ENCODE measurements at regions not wholly inside any gene's neighbourhood (a gene's known extent, or its start where the extent isn't known, plus 50 kb on each side); places are given as distances from the start of the nearest gene placed in this dataset.

GRCh38 chr7:125547505-125547904 lies 617.9 kb upstream of the POT1 start:
- DNase-seq, result no peak

- DNase-seq, result no peak
These were observed 600.9 kb upstream of the POT1 start for GRCh38 chr7:125530553-125530952.

- no peak for DNase-seq
These were observed 599.6 kb upstream of the POT1 start for GRCh38 chr7:125529249-125529648.

- peak; percentile 1 for DNase-seq
These were observed 597.3 kb upstream of the POT1 start for GRCh38 chr7:125526958-125527357.

GRCh38 chr7:125526092-125526491 lies 596.5 kb upstream of the POT1 start:
- no peak for DNase-seq

- DNase-seq, result no peak
These were observed 586.6 kb upstream of the POT1 start for GRCh38 chr7:125516194-125516593.

- DNase-seq, result no peak
These were observed 582.7 kb upstream of the POT1 start for GRCh38 chr7:125512373-125512772.

- DNase-seq, result no peak
These were observed 581.7 kb upstream of the POT1 start for GRCh38 chr7:125511310-125511709.

- DNase-seq, result no peak
These were observed 576.7 kb upstream of the POT1 start for GRCh38 chr7:125506331-125506730.

- no peak for DNase-seq
These were observed 575.2 kb upstream of the POT1 start for GRCh38 chr7:125504848-125505247.

GRCh38 chr7:125495997-125496396 lies 566.4 kb upstream of the POT1 start:
- DNase-seq, result no peak

GRCh38 chr7:125492521-125492920 lies 562.9 kb upstream of the POT1 start:
- DNase-seq, result no peak

GRCh38 chr7:125491137-125491536 lies 561.5 kb upstream of the POT1 start:
- DNase-seq, result no peak

- DNase-seq, result no peak
These were observed 560.5 kb upstream of the POT1 start for GRCh38 chr7:125490167-125490566.

GRCh38 chr7:125485223-125485622 lies 555.6 kb upstream of the POT1 start:
- no peak for DNase-seq

GRCh38 chr7:125484755-125485154 lies 555.1 kb upstream of the POT1 start:
- no peak for DNase-seq

- DNase-seq, result no peak
These were observed 551.7 kb upstream of the POT1 start for GRCh38 chr7:125481323-125481722.

- no peak for DNase-seq
These were observed 551.1 kb upstream of the POT1 start for GRCh38 chr7:125480762-125481161.

- no peak for DNase-seq
These were observed 539.2 kb upstream of the POT1 start for GRCh38 chr7:125468855-125469174.

GRCh38 chr7:125467996-125468854 lies 538.6 kb upstream of the POT1 start:
- no peak for DNase-seq

GRCh38 chr7:125465527-125465926 lies 535.9 kb upstream of the POT1 start:
- no peak for DNase-seq

- no peak for DNase-seq
These were observed 533.0 kb upstream of the POT1 start for GRCh38 chr7:125462615-125463014.

GRCh38 chr7:125459038-125459437 lies 529.4 kb upstream of the POT1 start:
- DNase-seq, result no peak

GRCh38 chr7:125450749-125451148 lies 521.1 kb upstream of the POT1 start:
- no peak for DNase-seq

GRCh38 chr7:125445836-125446235 lies 516.2 kb upstream of the POT1 start:
- DNase-seq, result no peak
